Osteoblast (primary cell): ENCODE measurements at regions not wholly inside any gene's neighbourhood (a gene's known extent, or its start where the extent isn't known, plus 50 kb on each side); places are given as distances from the start of the nearest gene placed in this dataset.
"Not testable (repeated sequence)": the region's sequence is repeated elsewhere in the genome, so short reads cannot be mapped to it uniquely, and the experiment has no call there.

Source experiments
- DNase-seq: peaks from one replicate; pipeline ENCODE4 v3.0.0; 2011; ENCODE audit warnings: low spot score, mixed read lengths; ENCODE audit not compliant: insufficient read length; ENCODE audit errors: missing footprints
- H2AFZ ChIP-seq: 2 replicates; pipeline ENCODE4 v1.6.0; 2011; ENCODE audit warnings: mild to moderate bottlenecking, low read length
- H3K27ac ChIP-seq: 2 replicates; pipeline ENCODE4 v1.5.1; 2011; ENCODE audit warnings: mild to moderate bottlenecking, low read depth, low read length, moderate library complexity
- H3K27me3 ChIP-seq: 2 replicates; pipeline ENCODE4 v1.6.0; 2012; ENCODE audit warnings: mild to moderate bottlenecking, control low read depth, inconsistent platforms, low read length, moderate library complexity; ENCODE audit not compliant: insufficient read depth
- H3K36me3 ChIP-seq: 2 replicates; pipeline ENCODE4 v1.5.1; 2011; ENCODE audit warnings: mild to moderate bottlenecking, low read length, control low read depth, moderate library complexity; ENCODE audit not compliant: insufficient read depth
- H3K4me1 ChIP-seq: 2 replicates; pipeline ENCODE4 v1.5.1; 2011; ENCODE audit warnings: mild to moderate bottlenecking, low read length, control low read depth, moderate library complexity; ENCODE audit not compliant: insufficient read depth
- H3K4me2 ChIP-seq: 2 replicates; pipeline ENCODE4 v1.6.0; 2011; ENCODE audit warnings: mild to moderate bottlenecking, low read length; ENCODE audit not compliant: insufficient read depth
- H3K4me3 ChIP-seq: fragments of 200-600 bp; sonication (generic); 3 replicates; pipeline ENCODE4 v1.5.1; 2012; ENCODE audit warnings: mild to moderate bottlenecking, low read length, inconsistent platforms; ENCODE audit not compliant: insufficient read depth
- H3K79me2 ChIP-seq: 2 replicates; pipeline ENCODE4 v1.6.0; 2012; ENCODE audit warnings: mild to moderate bottlenecking, low read length, control low read depth, inconsistent platforms; ENCODE audit not compliant: insufficient read depth
- H3K9me3 ChIP-seq: 2 replicates; pipeline ENCODE4 v1.5.1; 2011; ENCODE audit warnings: low read depth, low read length, control low read depth
- H4K20me1 ChIP-seq: 2 replicates; pipeline ENCODE4 v1.6.0; 2012; ENCODE audit warnings: mild to moderate bottlenecking, low read length, control low read depth; ENCODE audit not compliant: insufficient read depth
- CTCF ChIP-seq: IDR thresholded peaks from 2 replicates; pipeline ENCODE4 v1.5.1; 2011; ENCODE audit warnings: mild to moderate bottlenecking, low read depth, low read length, moderate library complexity; ENCODE audit errors: extremely low read depth

- Histone ChIP-seq H4K20me1 (no peaks in the 10 kb centered on the region), H3K4me1 (peaks cover 3% of the 10 kb centered on the region), H3K27ac (no peak overlapping the region), H3K36me3 (no peaks in the 10 kb centered on the region), H3K9me3 (no peaks in the 10 kb centered on the region), H3K79me2 (no peaks in the 10 kb centered on the region), H3K4me2 (no peak overlapping the region), H3K4me3 (no peak overlapping the region), H3K27me3 (peaks cover 2% of the 10 kb centered on the region), H2AFZ (no peak overlapping the region)
- no peak for DNase-seq
- TF ChIP-seq CTCF = no peak
Observed at GRCh38 chr10:34885011-34885410, 69.9 kb upstream of the PARD3 start.

GRCh38 chr10:34884272-34884952 is 69.3 kb upstream of the PARD3 start:
- Histone ChIP-seq H3K4me1 (peaks cover 3% of the 10 kb centered on the region), H3K4me2 (no peak overlapping the region), H2AFZ (no peak overlapping the region), H3K79me2 (no peaks in the 10 kb centered on the region), H3K9me3 (no peaks in the 10 kb centered on the region), H3K4me3 (no peak overlapping the region), H4K20me1 (no peaks in the 10 kb centered on the region), H3K27ac (no peak overlapping the region), H3K27me3 (peaks cover 2% of the 10 kb centered on the region), H3K36me3 (no peaks in the 10 kb centered on the region)
- TF ChIP-seq CTCF = no peak
- DNase-seq = no peak

GRCh38 chr10:34880817-34881216 is 65.7 kb upstream of the PARD3 start:
- H3K9me3 ChIP-seq = no peaks in the 10 kb centered on the region
- no peak overlapping the region for H2AFZ ChIP-seq
- no peak overlapping the region for H3K4me2 ChIP-seq
- H3K4me3 ChIP-seq = no peak overlapping the region
- H3K27me3 ChIP-seq = no peaks in the 10 kb centered on the region
- TF ChIP-seq CTCF = no peak
- peaks cover under 1% of the 10 kb centered on the region for H3K4me1 ChIP-seq
- DNase-seq = no peak
- H4K20me1 ChIP-seq = no peaks in the 10 kb centered on the region
- no peaks in the 10 kb centered on the region for H3K36me3 ChIP-seq
- H3K79me2 ChIP-seq = no peaks in the 10 kb centered on the region
- H3K27ac ChIP-seq = no peak overlapping the region

GRCh38 chr10:34878651-34879050 is 63.6 kb upstream of the PARD3 start:
- H3K9me3 ChIP-seq, H3K36me3 ChIP-seq, H3K79me2 ChIP-seq, H3K4me3 ChIP-seq, H3K4me1 ChIP-seq, H3K27ac ChIP-seq, DNase-seq, H2AFZ ChIP-seq, H4K20me1 ChIP-seq, H3K4me2 ChIP-seq, H3K27me3 ChIP-seq: not testable (repeated sequence)
